ENCODE measurements at regions not wholly inside any gene's neighbourhood (a gene's known extent, or its start where the extent isn't known, plus 50 kb on each side); places are given as distances from the start of the nearest gene placed in this dataset.
A peak's percentile ranks its signal among the peaks of the same experiment; 100 is the strongest.

- Histone ChIP-seq H2BK120ac (ENCODE audit: low read depth, low read length, poor library complexity, severe bottlenecking) (no peak overlapping the region), H2BK20ac (ENCODE audit: low read depth, low read length, poor library complexity, severe bottlenecking) (no peak overlapping the region), H3K79me2 (ENCODE audit: insufficient read depth, low read length) (no peaks in the 10 kb centered on the region), H3K9ac (ENCODE audit: extremely low read depth, insufficient read length, low read length) (no peak overlapping the region), H3K27ac (ENCODE audit: insufficient read length, low read depth, low read length) (no peak overlapping the region), H2AFZ (ENCODE audit: low read length) (no peak overlapping the region), H3K79me1 (ENCODE audit: insufficient read depth, low read depth, low read length, poor library complexity, severe bottlenecking) (no peaks in the 10 kb centered on the region), H3K18ac (ENCODE audit: insufficient read length, low read depth, low read length) (no peak overlapping the region), H4K8ac (replicated peaks; ENCODE audit: insufficient read length, low read depth, low read length) (no peak overlapping the region), H4K91ac (ENCODE audit: insufficient read length, low read depth, low read length) (no peak overlapping the region), H2BK15ac (ENCODE audit: low read depth, low read length) (no peak overlapping the region), H2BK12ac (ENCODE audit: insufficient read length, low read depth, low read length) (no peak overlapping the region), H2BK5ac (ENCODE audit: insufficient read length, low read length) (no peak overlapping the region), H3K4me1 (ENCODE audit: insufficient read depth, low read length) (no peaks in the 10 kb centered on the region), H3K56ac (ENCODE audit: insufficient read length, low read depth, low read length) (no peak overlapping the region), H3K27me3 (ENCODE audit: insufficient read depth, low read length) (no peaks in the 10 kb centered on the region; the same call in 1 of the 2 replicates), H3K14ac (ENCODE audit: insufficient read depth, low read length) (no peak overlapping the region), H2AK5ac (ENCODE audit: insufficient read length, low read length) (no peak overlapping the region), H3K23ac (ENCODE audit: insufficient read length, low read depth, low read length) (no peak overlapping the region), H3K4me2 (ENCODE audit: insufficient read depth, insufficient read length, low read length) (peak overlapping the region; percentile 32), H4K5ac (ENCODE audit: insufficient read length, low read depth, low read length) (no peak overlapping the region), H3T11ph (ENCODE audit: low read length) (no peak overlapping the region), H4K20me1 (ENCODE audit: control insufficient read depth, insufficient read depth, insufficient read length) (no peaks in the 10 kb centered on the region), H3K9me3 (ENCODE audit: control insufficient read depth, low read depth, low read length) (no peaks in the 10 kb centered on the region), H3K4ac (ENCODE audit: low read depth, low read length) (no peak overlapping the region), H3K23me2 (ENCODE audit: insufficient read length, low read depth, low read length, poor library complexity, severe bottlenecking) (no peaks in the 10 kb centered on the region)
- Mint-ChIP-seq H3K4me1 (peaks cover 5 to 6% of the 10 kb centered on the region in 2 experiments), H3K27me3 (ENCODE audit: low read depth) (peaks cover 43% of the 10 kb centered on the region), H3K27ac (no peak overlapping the region), H3K4me3 (peak overlapping the region; percentile 48; a peak in 2 of 5 replicates), H3K36me3 (ENCODE audit: insufficient read depth in 1 of 3, low read depth in 3 of 3) (no peaks in the 10 kb centered on the region), H3K9me3 (no peaks in the 10 kb centered on the region)
- TF ChIP-seq CTCF (conservative IDR thresholded peaks at IDR 0.05) = no peak
- WGBS (ENCODE audit: extremely low coverage, insufficient read length, low lambda C conversion rate) = no CpG with 5 or more reads among the region's 10 CpGs
- no peak for DNase-seq
Measured at GRCh38 chr20:4591975-4592315, 94.3 kb upstream of the PRNP start.

Data from H9 (cell line).